Ovary (tissue), 3 donors: ENCODE measurements at regions not wholly inside any gene's neighbourhood (a gene's known extent, or its start where the extent isn't known, plus 50 kb on each side); places are given as distances from the start of the nearest gene placed in this dataset.

Experiments used
- CTCF ChIP-seq, 3 donors: fragments of 450-650 bp in 2 of 3; fragments of 200-600 bp in 1 of 3; IDR thresholded peaks; one replicate each; pipeline versions ENCODE4 v1.5.1 to v1.8.0; 2016 to 2022; ENCODE audit warnings: antibody characterized with exemption in 3 of 3, mild to moderate bottlenecking in 1 of 3
- EP300 ChIP-seq: sonication (generic); formaldehyde crosslinking; IDR thresholded peaks from one replicate; pipeline ENCODE4 v1.6.1; 2017; ENCODE audit warnings: antibody characterized with exemption
- POLR2A ChIP-seq: fragments of 450-650 bp; IDR thresholded peaks from one replicate; pipeline ENCODE4 v1.6.1; 2017; ENCODE audit warnings: antibody characterized with exemption, mild to moderate bottlenecking, moderate library complexity
- donor health status: DM: no; HTN: no; CAD: no.

- TF ChIP-seq CTCF (IDR thresholded peaks at IDR 0.05): no peak
- no peak for TF ChIP-seq POLR2A
- TF ChIP-seq EP300: no peak
These were observed 1235.6 kb downstream of the EFNA5 start for GRCh38 chr5:106435185-106435584.
